MCF 10A (cell line): ENCODE measurements at regions not wholly inside any gene's neighbourhood (a gene's known extent, or its start where the extent isn't known, plus 50 kb on each side); places are given as distances from the start of the nearest gene placed in this dataset.

ENCODE experiments used
- BruUV-seq: library from RNA; stranded (reverse); fragments of 400-500 nt; replicated peaks from 2 replicates; lab custom pipeline; 2021; lab: Mats Ljungman, UMichigan
- CTCF ChIA-PET: fragments of 300-600 bp; sonication (Branson Sonifier 250); formaldehyde crosslinking; extraction: SDS; loops from one replicate; lab custom pipeline; 2021; ENCODE audit warnings: antibody characterized with exemption, inconsistent platforms; lab: Yijun Ruan, JAX
- POLR2A ChIA-PET: fragments of 300-600, 350-650 bp; sonication (Branson Sonifier 250); formaldehyde crosslinking; extraction: SDS; loops from one replicate; lab custom pipeline; 2020; ENCODE audit warnings: antibody characterized with exemption, inconsistent platforms; lab: Yijun Ruan, JAX
- DNase-seq: peaks from one replicate; pipeline ENCODE4 v3.0.0-alpha.2; 2018; ENCODE audit not compliant: unreplicated experiment
- H3K27ac Mint-ChIP-seq: one replicate; pipeline ENCODE4 v1.8.0; 2022; ENCODE audit warnings: mild to moderate bottlenecking, low read depth, mixed read lengths; ENCODE audit not compliant: unreplicated experiment
- H3K27me3 Mint-ChIP-seq: one replicate; pipeline ENCODE4 v1.8.0; 2022; ENCODE audit warnings: mixed read lengths; ENCODE audit not compliant: insufficient read depth, unreplicated experiment
- H3K36me3 Mint-ChIP-seq: one replicate; pipeline ENCODE4 v1.8.0; 2022; ENCODE audit warnings: mild to moderate bottlenecking, moderate library complexity, mixed read lengths; ENCODE audit not compliant: insufficient read depth, unreplicated experiment
- H3K4me1 Mint-ChIP-seq: one replicate; pipeline ENCODE4 v1.8.0; 2022; ENCODE audit warnings: mixed read lengths; ENCODE audit not compliant: insufficient read depth, unreplicated experiment
- H3K4me3 Mint-ChIP-seq: one replicate; pipeline ENCODE4 v1.8.0; 2022; ENCODE audit warnings: mild to moderate bottlenecking, moderate library complexity, mixed read lengths; ENCODE audit not compliant: unreplicated experiment
- H3K9me3 Mint-ChIP-seq: one replicate; pipeline ENCODE4 v1.8.0; 2022; ENCODE audit warnings: mixed read lengths; ENCODE audit not compliant: unreplicated experiment
- intact Hi-C: fragments of 100-400 bp; cut with micrococcal nuclease; formaldehyde crosslinking; loops from 2 replicates; pipeline ENCODE4 v1.14.1; 2022
- TF ChIP-seq, protein P1 (sequence below): fragments of 200-600 bp; IDR thresholded peaks from one replicate; pipeline ENCODE4 v1.8.0; 2022; ENCODE audit warnings: antibody characterized with exemption, mild to moderate bottlenecking; ENCODE audit not compliant: unreplicated experiment

DNA sequence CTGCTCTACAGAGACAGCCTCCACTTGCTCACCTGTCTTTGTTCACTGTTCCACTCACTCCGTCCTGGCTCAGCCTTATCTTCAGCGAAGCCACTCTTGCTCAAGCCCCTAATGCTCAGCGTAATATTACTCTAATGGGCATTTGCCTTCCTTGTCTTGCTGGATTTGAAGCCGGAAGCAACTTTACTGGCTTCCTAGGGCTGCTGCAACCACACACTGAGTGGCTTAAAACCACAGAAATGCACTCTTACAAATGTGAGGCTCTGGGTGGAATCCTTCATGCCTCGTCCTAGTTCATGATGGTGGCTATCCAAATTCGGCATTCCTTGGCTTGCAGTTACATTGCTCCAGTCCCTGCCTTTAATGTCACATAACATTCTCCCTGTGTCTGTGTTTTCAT is 85.5 kb upstream of the MARCHF11 start:
- CTCF ChIA-PET, result no interaction called here
- no peak for DNase-seq
- Mint-ChIP-seq H3K4me1 (peaks cover 7% of the 10 kb centered on the region), H3K36me3 (no peaks in the 10 kb centered on the region), H3K27ac (no peak overlapping the region), H3K4me3 (no peak overlapping the region), H3K9me3 (no peaks in the 10 kb centered on the region), H3K27me3 (peaks cover 42% of the 10 kb centered on the region)
- TF ChIP-seq, protein P1, sequence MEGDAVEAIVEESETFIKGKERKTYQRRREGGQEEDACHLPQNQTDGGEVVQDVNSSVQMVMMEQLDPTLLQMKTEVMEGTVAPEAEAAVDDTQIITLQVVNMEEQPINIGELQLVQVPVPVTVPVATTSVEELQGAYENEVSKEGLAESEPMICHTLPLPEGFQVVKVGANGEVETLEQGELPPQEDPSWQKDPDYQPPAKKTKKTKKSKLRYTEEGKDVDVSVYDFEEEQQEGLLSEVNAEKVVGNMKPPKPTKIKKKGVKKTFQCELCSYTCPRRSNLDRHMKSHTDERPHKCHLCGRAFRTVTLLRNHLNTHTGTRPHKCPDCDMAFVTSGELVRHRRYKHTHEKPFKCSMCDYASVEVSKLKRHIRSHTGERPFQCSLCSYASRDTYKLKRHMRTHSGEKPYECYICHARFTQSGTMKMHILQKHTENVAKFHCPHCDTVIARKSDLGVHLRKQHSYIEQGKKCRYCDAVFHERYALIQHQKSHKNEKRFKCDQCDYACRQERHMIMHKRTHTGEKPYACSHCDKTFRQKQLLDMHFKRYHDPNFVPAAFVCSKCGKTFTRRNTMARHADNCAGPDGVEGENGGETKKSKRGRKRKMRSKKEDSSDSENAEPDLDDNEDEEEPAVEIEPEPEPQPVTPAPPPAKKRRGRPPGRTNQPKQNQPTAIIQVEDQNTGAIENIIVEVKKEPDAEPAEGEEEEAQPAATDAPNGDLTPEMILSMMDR, result no peak
- POLR2A ChIA-PET, result interaction anchor here (0.7 kb wide), 1 partner anchor 9 kb away, joined by 3 read pairs; no protein-coding TSS in a partner anchor
- intact Hi-C loops, result no loop called here
- BruUV-seq, result no TSS peak

DNA sequence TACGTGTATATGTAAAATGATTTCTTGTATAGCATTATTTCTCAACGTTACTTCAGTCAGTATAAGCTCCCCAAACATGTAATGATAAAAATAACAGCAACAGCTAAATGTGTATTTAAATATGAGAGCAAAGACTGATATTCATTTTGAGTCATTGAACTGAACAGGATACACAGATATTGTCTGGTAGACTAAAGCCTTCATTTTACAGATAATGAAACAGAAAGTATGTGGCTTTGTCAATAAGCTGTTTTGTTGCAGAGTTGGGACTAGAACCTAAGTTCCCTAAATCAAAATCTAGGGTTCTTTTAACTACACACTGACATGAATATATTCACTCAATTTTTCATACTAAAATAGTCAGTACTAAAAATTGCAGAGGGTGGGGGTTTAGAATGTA is 80.4 kb upstream of the MARCHF11 start:
- H3K4me3 Mint-ChIP-seq, result no peak overlapping the region
- no peak for DNase-seq
- intact Hi-C loops, result no loop called here
- H3K27me3 Mint-ChIP-seq, result peaks cover 41% of the 10 kb centered on the region
- ChIA-PET CTCF (no interaction called here), POLR2A (no interaction called here)
- TF ChIP-seq, protein P1, result no peak
- H3K36me3 Mint-ChIP-seq, result no peaks in the 10 kb centered on the region
- H3K27ac Mint-ChIP-seq, result no peak overlapping the region
- no peaks in the 10 kb centered on the region for H3K9me3 Mint-ChIP-seq
- no TSS peak for BruUV-seq
- H3K4me1 Mint-ChIP-seq, result peaks cover under 1% of the 10 kb centered on the region

DNA sequence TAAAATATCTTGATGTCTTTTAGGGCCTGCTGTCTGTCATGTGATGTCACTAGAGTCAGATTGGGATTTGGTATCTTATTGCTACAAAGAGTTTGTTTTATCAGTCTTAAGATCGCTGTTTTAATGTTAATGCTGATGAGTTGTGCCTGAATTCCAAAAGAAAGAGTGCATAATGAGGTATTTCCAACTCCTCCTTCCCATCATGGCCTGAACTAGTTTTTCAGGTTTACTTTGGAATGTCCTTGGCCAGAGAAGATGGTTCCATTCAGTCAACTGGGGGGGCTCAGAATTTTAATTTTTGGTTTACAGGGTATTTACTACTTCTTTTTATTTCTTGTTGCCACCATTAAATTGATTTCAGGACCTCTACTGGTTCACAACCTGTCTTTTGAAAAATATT is 74.3 kb upstream of the MARCHF11 start:
- Mint-ChIP-seq H3K4me3 (no peak overlapping the region), H3K27me3 (peaks cover 51% of the 10 kb centered on the region), H3K36me3 (no peaks in the 10 kb centered on the region), H3K9me3 (no peaks in the 10 kb centered on the region), H3K27ac (no peak overlapping the region), H3K4me1 (no peaks in the 10 kb centered on the region)
- TF ChIP-seq, protein P1, result no peak
- ChIA-PET CTCF (no interaction called here), POLR2A (interaction anchor here (0.9 kb wide), 1 partner anchor 9 kb away, joined by 3 read pairs; no protein-coding TSS in a partner anchor)
- intact Hi-C loops, result no loop called here
- BruUV-seq, result no TSS peak
- no peak for DNase-seq

DNA sequence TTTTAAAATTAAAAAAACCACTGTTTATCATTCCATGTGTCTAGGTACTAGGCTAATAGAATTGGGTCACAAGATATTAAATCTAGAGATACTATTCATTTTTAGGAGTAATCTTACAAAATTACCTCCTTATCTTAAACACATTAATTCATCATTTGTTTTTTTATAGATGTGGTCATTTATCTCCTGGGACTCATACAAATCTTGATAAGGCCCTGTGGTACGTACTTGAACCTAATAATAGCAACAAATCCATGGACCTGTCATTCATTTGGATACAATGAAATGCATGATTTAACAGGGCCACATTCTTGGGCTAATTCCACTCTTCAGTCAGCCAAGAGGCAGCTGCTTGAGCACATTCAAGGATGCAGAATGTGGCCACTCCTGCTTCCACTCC is 66.4 kb upstream of the MARCHF11 start:
- intact Hi-C loops, result no loop called here
- Mint-ChIP-seq H3K27ac (no peak overlapping the region), H3K27me3 (peaks cover 73% of the 10 kb centered on the region), H3K36me3 (no peaks in the 10 kb centered on the region), H3K4me3 (no peak overlapping the region), H3K9me3 (no peaks in the 10 kb centered on the region), H3K4me1 (no peaks in the 10 kb centered on the region)
- POLR2A ChIA-PET, result no interaction called here
- TF ChIP-seq, protein P1, result no peak
- no peak for DNase-seq
- CTCF ChIA-PET, result no interaction called here
- BruUV-seq, result no TSS peak
